IMR-90 (cell line): ENCODE measurements at regions not wholly inside any gene's neighbourhood (a gene's known extent, or its start where the extent isn't known, plus 50 kb on each side); places are given as distances from the start of the nearest gene placed in this dataset.

ENCODE experiments used
- ATAC-seq: fragments of 200-7000 bp; cut with Tn5 transposase; 2 replicates; pipeline ENCODE4 v1.9.1; 2020; ENCODE audit warnings: low read depth, mild to moderate bottlenecking, moderate library complexity
- BruUV-seq: library from RNA; stranded (reverse); fragments of 400-500 nt; replicated peaks from 2 replicates; lab custom pipeline; 2021; lab: Mats Ljungman, UMichigan
- CTCF ChIA-PET: fragments of 300-600 bp; formaldehyde crosslinking; extraction: SDS; loops from one replicate; lab custom pipeline; 2021; ENCODE audit warnings: antibody characterized with exemption; lab: Yijun Ruan, JAX
- POLR2A ChIA-PET: fragments of 300-600 bp; sonication (Branson Sonifier 250); formaldehyde crosslinking; loops from one replicate; lab custom pipeline; 2022; ENCODE audit warnings: antibody characterized with exemption; ENCODE audit not compliant: unreplicated experiment; lab: Charles Lee
- DNase-seq: peaks from one replicate; pipeline ENCODE4 v3.0.0; 2013
- H2AFZ ChIP-seq: replicated peaks from 2 replicates; pipeline ENCODE3; 2013; ENCODE audit warnings: low read length, mild to moderate bottlenecking; ENCODE audit not compliant: poor library complexity
- H2AK5ac ChIP-seq: 2 replicates; pipeline ENCODE4 v1.6.1; 2013; ENCODE audit warnings: low read depth, low read length, inconsistent platforms
- H2AK9ac ChIP-seq: replicated peaks from 2 replicates; pipeline ENCODE3; 2013; ENCODE audit warnings: mild to moderate bottlenecking, low read depth, low read length, moderate library complexity; ENCODE audit not compliant: poor library complexity
- H2BK120ac ChIP-seq: 2 replicates; pipeline ENCODE4 v1.6.1; 2013; ENCODE audit warnings: low read depth, low read length, inconsistent platforms
- H2BK15ac ChIP-seq: 3 replicates; pipeline ENCODE4 v1.6.1; 2013; ENCODE audit warnings: low read depth, low read length, inconsistent platforms
- H2BK20ac ChIP-seq: 2 replicates; pipeline ENCODE4 v1.6.1; 2013; ENCODE audit warnings: low read depth, mild to moderate bottlenecking, inconsistent platforms, low read length, moderate library complexity
- H2BK5ac ChIP-seq: 2 replicates; pipeline ENCODE4 v1.6.1; 2013; ENCODE audit warnings: mild to moderate bottlenecking, low read depth, low read length, inconsistent platforms; ENCODE audit not compliant: poor library complexity, severe bottlenecking
- H3K14ac ChIP-seq: replicated peaks from 2 replicates; pipeline ENCODE4 v1.6.1; 2013; ENCODE audit warnings: low read depth, low read length, inconsistent platforms
- H3K18ac ChIP-seq: 2 replicates; pipeline ENCODE4 v1.6.1; 2013; ENCODE audit warnings: low read depth, low read length, control low read depth
- H3K23ac ChIP-seq: 2 replicates; pipeline ENCODE4 v1.6.1; 2013; ENCODE audit warnings: low read depth, low read length, inconsistent platforms
- H3K27ac ChIP-seq: 2 replicates; pipeline ENCODE4 v1.5.1; 2013; ENCODE audit warnings: mild to moderate bottlenecking, control low read depth, low read length; ENCODE audit not compliant: insufficient read depth
- H3K27me3 ChIP-seq: 2 replicates; pipeline ENCODE4 v1.6.1; 2013; ENCODE audit warnings: low read length; ENCODE audit not compliant: control insufficient read depth, insufficient read depth
- H3K36me3 ChIP-seq: 2 replicates; pipeline ENCODE4 v1.6.1; 2013; ENCODE audit warnings: low read length, mixed read lengths; ENCODE audit not compliant: control insufficient read depth, insufficient read depth
- H3K4ac ChIP-seq: 2 replicates; pipeline ENCODE4 v1.6.1; 2013; ENCODE audit warnings: low read depth, low read length, inconsistent platforms
- H3K4me1 ChIP-seq: 2 replicates; pipeline ENCODE4 v1.6.1; 2013; ENCODE audit warnings: low read length, mixed read lengths; ENCODE audit not compliant: control insufficient read depth, insufficient read depth
- H3K4me2 ChIP-seq: 2 replicates; pipeline ENCODE4 v1.6.1; 2013; ENCODE audit warnings: low read depth, mild to moderate bottlenecking, control low read depth, low read length, moderate library complexity
- H3K4me3 ChIP-seq: 2 replicates; pipeline ENCODE4 v1.5.1; 2013; ENCODE audit warnings: low read depth, mild to moderate bottlenecking, control low read depth, low read length, moderate library complexity; ENCODE audit not compliant: insufficient read depth
- H3K56ac ChIP-seq: 2 replicates; pipeline ENCODE4 v1.6.1; 2013; ENCODE audit warnings: low read length, inconsistent platforms; ENCODE audit not compliant: insufficient read depth; ENCODE audit errors: extremely low read depth
- H3K79me1 ChIP-seq, 2 experiments: 2 replicates each; pipeline ENCODE4 v1.6.1; 2013; ENCODE audit warnings: low read length in 2 of 2, inconsistent platforms in 1 of 2, low read depth in 1 of 2
- H3K9ac ChIP-seq: 2 replicates; pipeline ENCODE4 v1.6.1; 2013; ENCODE audit warnings: low read depth, low read length, control low read depth
- H3K9me1 ChIP-seq: 2 replicates; pipeline ENCODE4 v1.6.1; 2013; ENCODE audit warnings: low read length, inconsistent platforms; ENCODE audit not compliant: insufficient read depth
- H3K9me3 ChIP-seq: 2 replicates; pipeline ENCODE4 v1.6.1; 2013; ENCODE audit warnings: low read length; ENCODE audit not compliant: control insufficient read depth, insufficient read depth
- H4K20me1 ChIP-seq: 2 replicates; pipeline ENCODE4 v1.6.1; 2013; ENCODE audit warnings: low read length, inconsistent platforms; ENCODE audit not compliant: insufficient read depth
- H4K5ac ChIP-seq: 2 replicates; pipeline ENCODE4 v1.6.1; 2013; ENCODE audit warnings: mild to moderate bottlenecking, low read depth, low read length, control low read depth
- H4K8ac ChIP-seq, 2 experiments: 2 replicates each; pipeline ENCODE4 v1.6.1; 2013; ENCODE audit warnings: low read depth in 2 of 2, low read length in 2 of 2, control low read depth in 1 of 2, inconsistent platforms in 1 of 2
- H4K91ac ChIP-seq: 2 replicates; pipeline ENCODE4 v1.6.1; 2013; ENCODE audit warnings: low read depth, low read length, inconsistent platforms; ENCODE audit not compliant: insufficient read depth
- BHLHE40 ChIP-seq: fragments of 150-350 bp; IDR thresholded peaks from 2 replicates; pipeline ENCODE4 v1.6.1; 2016; ENCODE audit warnings: mild to moderate bottlenecking, low read depth, low read length
- CEBPB ChIP-seq: IDR thresholded peaks from 2 replicates; pipeline ENCODE4 v1.6.1; 2012; ENCODE audit warnings: low read depth, low read length, improper control_type of control experiment
- CHD1 ChIP-seq: IDR thresholded peaks from 2 replicates; pipeline ENCODE4 v1.6.1; 2012; ENCODE audit warnings: low read depth, low read length, improper control_type of control experiment
- MAFK ChIP-seq: IDR thresholded peaks from 2 replicates; pipeline ENCODE4 v1.6.1; 2012; ENCODE audit warnings: low read depth, low read length, improper control_type of control experiment
- MAZ ChIP-seq: IDR thresholded peaks from 2 replicates; pipeline ENCODE4 v1.6.1; 2012; ENCODE audit warnings: low read depth, mild to moderate bottlenecking, low read length, improper control_type of control experiment, moderate library complexity, borderline replicate concordance
- MXI1 ChIP-seq: IDR thresholded peaks from 2 replicates; pipeline ENCODE4 v1.6.1; 2012; ENCODE audit warnings: low read depth, mild to moderate bottlenecking, low read length, moderate library complexity, borderline replicate concordance
- POLR2A ChIP-seq: IDR thresholded peaks from 2 replicates; pipeline ENCODE4 v1.6.1; 2012; ENCODE audit warnings: mild to moderate bottlenecking, low read depth, low read length
- RAD21 ChIP-seq: IDR thresholded peaks from 2 replicates; pipeline ENCODE4 v1.6.1; 2012; ENCODE audit warnings: low read length, improper control_type of control experiment
- RCOR1 ChIP-seq: IDR thresholded peaks from 2 replicates; pipeline ENCODE4 v1.6.1; 2012; ENCODE audit warnings: mild to moderate bottlenecking, low read length, improper control_type of control experiment; ENCODE audit not compliant: insufficient replicate concordance
- WGBS, 2 experiments: methylation state at CpG; one replicate each; pipeline versions ENCODE4 v1.1.5 to v1.1.7; 2013; ENCODE audit warnings: missing lambda C conversion rate in 2 of 2; ENCODE audit not compliant: insufficient read length in 1 of 2; ENCODE audit errors: extremely low coverage in 2 of 2; 5-methylcytosine and 5-hydroxymethylcytosine counted together
- dilution Hi-C: fragments of 300-500 bp; cut with HindIII; formaldehyde crosslinking; loops from one replicate; pipeline ENCODE4 v1.14.3; 2018; ENCODE audit warnings: low sequenced_read_pairs; ENCODE audit not compliant: unreplicated experiment
- in situ Hi-C: fragments of 300-500 bp; cut with MboI; formaldehyde crosslinking; loops from 3 replicates; pipeline ENCODE4 v1.14.3; 2019; ENCODE audit warnings: low sequenced_read_pairs, inconsistent platforms, mixed read lengths
- intact Hi-C: fragments of 100-400 bp; cut with micrococcal nuclease; formaldehyde crosslinking; loops from 2 replicates; pipeline ENCODE4 v1.10.0; 2022
- TF ChIP-seq, protein P1 (sequence below): fragments of 150-350 bp; IDR thresholded peaks from 2 replicates; pipeline ENCODE4 v1.6.1; 2016; ENCODE audit warnings: low read depth, mild to moderate bottlenecking, low read length, moderate library complexity, borderline replicate concordance
- TF ChIP-seq, protein P2 (sequence below): fragments of 150-350 bp; IDR thresholded peaks from 2 replicates; pipeline ENCODE4 v1.6.1; 2017; ENCODE audit warnings: mild to moderate bottlenecking, antibody characterized with exemption, low read length, low read depth
- TF ChIP-seq, protein P3 (sequence below): conservative IDR thresholded peaks from 2 replicates; pipeline ENCODE4 v1.5.1; 2012; ENCODE audit warnings: mild to moderate bottlenecking, low read depth, low read length, improper control_type of control experiment

DNA sequence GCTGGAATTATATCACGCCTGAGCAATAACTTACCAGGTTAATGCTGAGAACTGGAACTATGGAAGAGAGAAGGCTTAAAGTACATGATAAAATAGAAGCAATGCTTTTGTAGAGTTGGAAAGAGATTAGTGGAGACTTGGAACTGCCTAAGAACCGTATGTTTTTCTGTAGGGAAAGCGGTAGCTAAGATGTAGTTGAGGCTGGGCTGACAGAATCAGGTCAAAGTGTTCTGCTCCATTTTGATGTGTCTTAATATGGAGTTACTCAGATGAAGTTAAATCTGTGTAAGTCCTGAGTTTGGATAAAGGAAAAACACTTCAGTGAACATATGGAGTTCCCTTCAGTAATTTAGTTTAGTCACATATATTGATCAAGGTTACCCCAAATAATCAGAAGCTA, 860.9 kb upstream of the CXADR start:
- H3K56ac ChIP-seq, result no peak overlapping the region
- 80% methylated on average over 3 of the region's 3 CpGs; no CpG with 5 or more reads in 1 of the 2 experiments for WGBS, 2 experiments
- H4K5ac ChIP-seq, result no peak overlapping the region
- no peak overlapping the region for H3K4me2 ChIP-seq
- intact Hi-C loops, result no loop called here
- H3K4me3 ChIP-seq, result no peak overlapping the region
- H3K4me1 ChIP-seq, result no peaks in the 10 kb centered on the region
- no peak overlapping the region for H2BK20ac ChIP-seq
- H3K9me3 ChIP-seq, result no peaks in the 10 kb centered on the region
- H2AK5ac ChIP-seq, result no peak overlapping the region
- no peak overlapping the region for H3K4ac ChIP-seq
- H2AFZ ChIP-seq, result no peak overlapping the region
- ChIA-PET CTCF (no interaction called here), POLR2A (no interaction called here)
- H3K9me1 ChIP-seq, result no peaks in the 10 kb centered on the region
- no peak overlapping the region for H3K23ac ChIP-seq
- no peak overlapping the region for H3K18ac ChIP-seq
- H3K9ac ChIP-seq, result no peak overlapping the region
- no TSS peak for BruUV-seq
- no peak overlapping the region for H4K91ac ChIP-seq
- in situ Hi-C loops, result no loop called here
- ATAC-seq (no peak), DNase-seq (no peak)
- H4K20me1 ChIP-seq, result no peaks in the 10 kb centered on the region
- H3K36me3 ChIP-seq, result no peaks in the 10 kb centered on the region
- H2BK15ac ChIP-seq, result no peak overlapping the region
- H3K27me3 ChIP-seq, result no peaks in the 10 kb centered on the region
- no peak overlapping the region for H2BK120ac ChIP-seq
- no peak overlapping the region for H3K14ac ChIP-seq
- no peak overlapping the region for H3K27ac ChIP-seq
- H3K79me1 ChIP-seq, result no peaks in the 10 kb centered on the region
- no peak overlapping the region for H2AK9ac ChIP-seq
- TF ChIP-seq MAZ (no peak), MAFK (no peak), CEBPB (no peak), RCOR1 (no peak), BHLHE40 (no peak), RAD21 (no peak), POLR2A (no peak), CHD1 (no peak), MXI1 (no peak)
- TF ChIP-seq, protein P1, sequence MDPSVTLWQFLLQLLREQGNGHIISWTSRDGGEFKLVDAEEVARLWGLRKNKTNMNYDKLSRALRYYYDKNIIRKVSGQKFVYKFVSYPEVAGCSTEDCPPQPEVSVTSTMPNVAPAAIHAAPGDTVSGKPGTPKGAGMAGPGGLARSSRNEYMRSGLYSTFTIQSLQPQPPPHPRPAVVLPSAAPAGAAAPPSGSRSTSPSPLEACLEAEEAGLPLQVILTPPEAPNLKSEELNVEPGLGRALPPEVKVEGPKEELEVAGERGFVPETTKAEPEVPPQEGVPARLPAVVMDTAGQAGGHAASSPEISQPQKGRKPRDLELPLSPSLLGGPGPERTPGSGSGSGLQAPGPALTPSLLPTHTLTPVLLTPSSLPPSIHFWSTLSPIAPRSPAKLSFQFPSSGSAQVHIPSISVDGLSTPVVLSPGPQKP, result no peak
- TF ChIP-seq, protein P2, sequence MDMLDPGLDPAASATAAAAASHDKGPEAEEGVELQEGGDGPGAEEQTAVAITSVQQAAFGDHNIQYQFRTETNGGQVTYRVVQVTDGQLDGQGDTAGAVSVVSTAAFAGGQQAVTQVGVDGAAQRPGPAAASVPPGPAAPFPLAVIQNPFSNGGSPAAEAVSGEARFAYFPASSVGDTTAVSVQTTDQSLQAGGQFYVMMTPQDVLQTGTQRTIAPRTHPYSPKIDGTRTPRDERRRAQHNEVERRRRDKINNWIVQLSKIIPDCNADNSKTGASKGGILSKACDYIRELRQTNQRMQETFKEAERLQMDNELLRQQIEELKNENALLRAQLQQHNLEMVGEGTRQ, result no peak
- TF ChIP-seq, protein P3, sequence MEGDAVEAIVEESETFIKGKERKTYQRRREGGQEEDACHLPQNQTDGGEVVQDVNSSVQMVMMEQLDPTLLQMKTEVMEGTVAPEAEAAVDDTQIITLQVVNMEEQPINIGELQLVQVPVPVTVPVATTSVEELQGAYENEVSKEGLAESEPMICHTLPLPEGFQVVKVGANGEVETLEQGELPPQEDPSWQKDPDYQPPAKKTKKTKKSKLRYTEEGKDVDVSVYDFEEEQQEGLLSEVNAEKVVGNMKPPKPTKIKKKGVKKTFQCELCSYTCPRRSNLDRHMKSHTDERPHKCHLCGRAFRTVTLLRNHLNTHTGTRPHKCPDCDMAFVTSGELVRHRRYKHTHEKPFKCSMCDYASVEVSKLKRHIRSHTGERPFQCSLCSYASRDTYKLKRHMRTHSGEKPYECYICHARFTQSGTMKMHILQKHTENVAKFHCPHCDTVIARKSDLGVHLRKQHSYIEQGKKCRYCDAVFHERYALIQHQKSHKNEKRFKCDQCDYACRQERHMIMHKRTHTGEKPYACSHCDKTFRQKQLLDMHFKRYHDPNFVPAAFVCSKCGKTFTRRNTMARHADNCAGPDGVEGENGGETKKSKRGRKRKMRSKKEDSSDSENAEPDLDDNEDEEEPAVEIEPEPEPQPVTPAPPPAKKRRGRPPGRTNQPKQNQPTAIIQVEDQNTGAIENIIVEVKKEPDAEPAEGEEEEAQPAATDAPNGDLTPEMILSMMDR, result no peak
- H2BK5ac ChIP-seq, result no peak overlapping the region
- dilution Hi-C loops, result no loop called here
- no peak overlapping the region for H4K8ac ChIP-seq
